ENCODE measurements at regions not wholly inside any gene's neighbourhood (a gene's known extent, or its start where the extent isn't known, plus 50 kb on each side); places are given as distances from the start of the nearest gene placed in this dataset.
A peak's percentile ranks its signal among the peaks of the same experiment; 100 is the strongest.

DNA sequence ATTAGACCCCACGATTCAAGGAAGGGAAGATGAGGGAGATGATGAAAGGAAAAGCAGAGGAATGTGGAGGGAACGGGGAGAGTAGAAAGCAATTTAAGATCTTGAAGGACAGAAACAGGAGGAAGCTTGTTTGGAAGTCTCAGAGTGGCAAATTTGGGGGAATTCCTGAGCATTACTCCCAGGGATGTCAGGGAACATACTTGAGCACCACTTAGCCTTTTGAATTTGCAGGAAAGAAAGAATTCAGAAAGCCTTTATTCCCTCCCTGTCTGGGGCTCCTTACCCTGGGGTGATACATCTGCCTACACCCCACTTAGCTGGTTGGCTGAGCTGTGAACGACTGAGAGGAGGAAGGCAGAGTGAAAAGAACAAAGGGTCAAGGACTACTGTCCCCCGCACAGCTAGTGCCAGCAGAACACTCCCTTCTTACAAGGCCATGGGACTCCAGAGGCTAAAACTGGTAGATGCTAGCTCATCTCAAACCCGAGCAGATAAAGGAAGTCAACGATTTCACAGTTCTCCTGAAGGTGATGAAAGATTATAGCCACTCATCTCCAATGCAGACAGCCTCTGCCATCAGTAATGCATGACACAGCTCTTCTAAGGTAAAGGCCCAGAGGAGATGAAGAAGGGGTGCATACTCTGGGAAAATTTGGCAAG, 84.0 kb upstream of the AKIP1 start:
- no peak for DNase-seq

DNA sequence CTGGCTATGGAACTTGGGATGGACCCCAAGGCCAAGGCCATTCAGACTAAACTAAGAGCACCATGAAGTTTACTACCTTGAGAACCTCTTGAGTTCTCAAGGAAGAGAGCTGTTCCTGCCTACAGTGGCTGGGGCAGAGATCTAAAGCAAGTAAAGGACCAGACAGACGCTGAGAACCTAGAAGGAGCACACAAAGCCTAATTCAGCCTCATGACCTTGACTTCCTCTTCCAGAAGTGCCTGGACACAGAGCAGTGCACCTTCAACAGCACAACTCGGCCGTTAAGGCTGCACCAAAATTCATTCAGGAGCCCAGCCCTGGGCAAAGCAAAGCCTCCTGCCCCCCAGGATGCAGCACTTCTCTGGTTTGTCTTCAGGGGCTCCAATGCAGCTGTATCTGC, 82.9 kb upstream of the AKIP1 start:
- DNase-seq, result no peak

DNA sequence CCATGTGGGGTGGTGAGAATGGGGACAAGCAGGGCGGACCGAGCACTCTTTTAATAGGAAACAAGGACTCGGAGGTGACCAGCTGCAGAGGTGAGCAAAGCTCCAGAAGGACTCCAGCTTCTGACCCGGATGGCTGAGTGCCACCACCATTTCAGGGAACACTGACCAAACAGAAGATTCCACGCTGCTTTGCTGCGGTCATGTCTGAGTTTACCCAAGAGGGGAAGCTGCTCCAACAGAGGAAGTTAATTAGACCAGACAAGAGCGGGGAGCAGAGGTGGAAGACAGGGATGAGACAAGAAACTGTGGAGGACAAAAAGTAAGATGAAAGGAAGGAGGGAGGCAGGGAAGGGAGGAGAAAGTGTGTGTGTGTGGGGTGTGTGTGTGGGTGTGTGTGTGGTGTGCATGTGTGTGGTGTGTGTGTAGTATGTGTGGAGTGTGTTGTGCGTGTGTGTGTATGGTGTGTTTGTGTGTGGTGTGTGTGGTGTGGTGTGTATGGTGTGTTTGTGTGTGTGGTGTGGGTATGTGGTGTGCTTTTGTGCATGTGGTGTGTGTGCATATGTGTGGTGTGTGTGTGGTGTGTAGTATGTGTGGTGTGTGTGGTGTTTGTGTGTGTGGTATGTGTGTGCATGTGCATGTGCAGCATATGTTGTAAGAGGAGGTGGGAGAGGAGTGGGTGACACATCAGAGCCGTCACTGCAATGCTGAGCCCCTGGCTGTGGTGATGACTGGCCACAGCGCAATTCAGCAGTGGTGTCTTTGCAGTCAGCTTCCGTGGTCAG, 82.2 kb upstream of the AKIP1 start:
- no peak for DNase-seq

DNA sequence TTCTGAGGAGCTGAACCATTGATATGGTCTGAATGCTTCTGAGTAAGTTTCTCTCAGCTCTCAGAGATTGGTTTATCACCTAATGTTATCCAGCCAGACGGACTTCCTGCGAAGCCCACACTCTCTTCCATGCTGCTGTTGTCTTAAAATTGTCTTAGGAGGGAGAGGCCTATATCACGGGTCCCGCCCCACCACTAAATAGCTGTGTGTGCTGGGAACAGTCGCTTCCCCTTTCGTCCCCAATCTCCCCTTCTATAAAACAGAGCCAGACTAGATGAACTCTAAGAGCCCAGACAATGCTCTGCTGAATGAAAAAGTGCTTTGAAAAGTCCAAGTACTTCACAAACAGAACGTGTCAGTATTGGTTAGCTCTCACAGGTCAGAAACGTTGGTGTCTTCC, 81.4 kb upstream of the AKIP1 start:
- no peak for DNase-seq

DNA sequence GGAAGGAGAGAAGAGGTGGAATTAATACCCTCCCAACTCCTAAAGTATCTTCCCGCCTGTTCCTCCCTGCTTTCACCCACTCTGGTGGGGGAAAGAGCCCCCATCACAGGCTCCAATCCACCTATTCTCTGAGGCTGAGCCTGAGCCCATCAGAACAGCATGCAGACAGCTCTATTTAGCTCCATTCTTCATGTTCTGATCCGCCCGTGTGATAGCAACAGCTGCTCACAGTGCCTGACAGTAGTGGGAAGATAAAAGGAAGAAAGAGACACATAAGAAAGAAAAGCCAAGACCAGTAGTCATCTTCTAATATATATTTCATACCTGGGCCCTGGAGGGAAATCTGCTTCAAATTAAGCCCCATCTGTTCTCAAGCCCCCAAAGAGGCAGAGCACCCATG, 80.3 kb upstream of the AKIP1 start:
- DNase-seq, result no peak

DNA sequence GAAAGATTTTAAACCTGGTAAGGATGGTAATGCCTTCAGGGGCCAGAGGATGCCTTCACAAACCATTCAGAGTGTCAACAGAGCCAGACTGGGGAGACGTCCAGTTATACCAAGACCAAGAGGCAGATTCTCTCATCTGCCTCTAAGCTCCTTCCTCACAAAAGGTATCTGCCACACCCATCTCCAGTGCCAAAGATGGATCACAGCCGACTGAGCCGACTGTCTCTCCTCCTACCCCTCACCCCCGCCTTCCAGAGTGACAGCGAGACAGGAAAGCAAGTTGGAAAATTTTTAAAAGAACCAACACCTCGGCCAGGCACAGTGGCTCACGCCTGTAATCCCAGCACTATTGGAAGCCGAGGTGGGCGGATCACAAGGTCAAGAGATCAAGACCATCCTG, 79.1 kb upstream of the AKIP1 start:
- no peak for DNase-seq

DNA sequence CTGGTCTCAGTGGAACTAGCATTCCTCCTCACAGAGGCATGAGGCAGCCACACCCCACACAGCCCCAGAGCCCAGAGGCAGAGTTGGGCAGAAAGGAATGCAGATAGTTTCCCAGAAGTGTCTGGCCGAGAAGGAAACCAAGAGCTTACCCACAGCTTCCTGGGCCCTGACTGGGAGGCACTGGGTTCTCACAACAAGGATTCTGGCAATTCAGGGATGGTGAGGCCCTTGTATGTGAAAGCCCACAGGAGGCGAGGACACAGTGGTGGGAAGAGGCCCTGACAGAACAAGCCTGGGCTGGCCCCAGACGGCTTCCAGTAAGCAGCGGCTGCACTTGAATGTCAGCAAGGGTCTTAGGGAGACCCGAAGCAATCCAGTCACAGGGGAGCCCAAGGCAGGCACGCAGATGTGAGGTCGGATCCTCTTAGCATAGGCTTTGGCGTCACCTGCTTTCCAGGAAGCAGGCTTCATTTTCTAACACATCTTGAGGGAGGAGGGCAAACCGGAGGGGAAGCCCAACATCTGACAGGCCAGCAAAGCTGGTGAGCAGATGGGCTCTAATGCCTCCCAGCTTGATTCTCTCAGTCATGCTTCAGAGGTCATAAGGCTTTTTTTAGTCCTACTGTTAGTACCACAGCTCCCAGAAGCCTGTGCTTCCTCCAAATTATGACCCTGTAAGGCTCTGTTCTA, 78.3 kb upstream of the AKIP1 start:
- peak; percentile 53 to 84 for DNase-seq

DNA sequence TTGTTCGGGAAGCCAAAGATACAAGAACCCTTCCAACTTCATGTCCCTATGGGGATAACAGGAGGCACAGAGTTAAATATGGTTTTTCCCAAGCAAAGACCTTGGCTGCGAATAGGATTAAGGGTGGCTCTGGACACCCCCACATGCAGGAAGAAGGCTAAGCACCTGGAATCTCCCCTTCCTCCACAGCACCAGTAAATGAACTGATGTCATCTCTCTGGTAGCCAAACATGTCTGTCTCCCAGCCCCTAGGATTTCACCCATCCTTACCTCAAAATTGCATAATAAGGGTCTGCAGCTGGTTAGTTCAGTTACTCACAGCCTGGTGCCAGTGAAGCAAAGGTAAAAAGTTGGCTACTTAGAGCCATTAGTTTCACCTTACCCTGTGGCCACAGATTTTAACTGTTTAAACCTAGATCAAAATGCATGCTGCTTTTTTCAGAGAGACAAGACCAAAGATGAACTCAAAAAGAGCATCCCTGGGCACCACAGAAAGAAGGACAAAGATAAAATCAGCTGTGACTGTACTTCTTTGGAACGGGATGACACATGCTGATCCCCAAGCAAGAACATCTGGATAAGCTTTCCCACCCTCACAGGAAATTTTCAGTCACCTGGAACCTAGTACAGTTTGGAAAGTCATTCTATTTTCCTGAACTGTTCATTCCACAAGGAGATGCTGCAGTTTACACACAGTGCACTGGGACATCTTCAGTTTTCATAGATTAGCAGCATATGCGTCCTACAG, 77.2 kb upstream of the AKIP1 start:
- DNase-seq, result no peak

DNA sequence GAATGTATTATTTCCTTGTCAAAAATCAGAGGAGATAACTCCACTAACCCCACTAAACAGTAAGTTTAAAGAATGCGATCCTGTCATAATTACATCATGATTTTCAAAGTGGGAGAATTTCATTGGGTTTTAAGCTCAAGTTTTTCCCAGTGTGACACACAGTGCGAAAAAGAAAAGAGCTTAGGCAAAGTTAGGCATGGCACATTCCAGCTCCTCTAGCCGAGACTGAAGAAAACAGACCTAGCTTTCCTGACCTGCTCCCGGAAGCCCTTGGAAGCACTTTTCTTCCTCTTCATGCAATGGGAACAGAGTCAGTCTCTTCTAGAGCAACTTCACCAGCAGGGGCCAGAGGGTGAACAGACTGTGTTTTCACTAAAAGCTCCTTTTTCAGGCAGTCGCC, 76.6 kb upstream of the AKIP1 start:
- peak in 1 of 2 experiments; percentile 16 for DNase-seq

DNA sequence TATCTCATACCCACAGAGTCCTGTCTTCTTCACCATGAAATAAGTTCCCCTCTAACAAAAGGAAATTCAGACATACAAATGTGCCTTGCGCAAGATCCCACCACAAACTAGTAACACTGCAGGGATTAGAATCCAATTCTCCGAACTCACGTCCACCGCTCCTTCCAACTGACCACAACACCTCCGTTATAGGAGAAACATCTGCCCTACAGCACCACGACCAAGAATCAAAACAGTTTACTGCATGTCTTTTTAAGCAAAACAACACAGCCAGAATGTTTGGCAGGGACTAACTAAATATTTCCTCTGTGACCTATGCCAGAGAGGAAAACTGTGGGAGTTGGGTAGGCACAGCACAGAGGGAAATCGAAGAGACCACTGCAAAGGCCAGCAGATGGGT, 72.7 kb upstream of the AKIP1 start:
- no peak for DNase-seq

DNA sequence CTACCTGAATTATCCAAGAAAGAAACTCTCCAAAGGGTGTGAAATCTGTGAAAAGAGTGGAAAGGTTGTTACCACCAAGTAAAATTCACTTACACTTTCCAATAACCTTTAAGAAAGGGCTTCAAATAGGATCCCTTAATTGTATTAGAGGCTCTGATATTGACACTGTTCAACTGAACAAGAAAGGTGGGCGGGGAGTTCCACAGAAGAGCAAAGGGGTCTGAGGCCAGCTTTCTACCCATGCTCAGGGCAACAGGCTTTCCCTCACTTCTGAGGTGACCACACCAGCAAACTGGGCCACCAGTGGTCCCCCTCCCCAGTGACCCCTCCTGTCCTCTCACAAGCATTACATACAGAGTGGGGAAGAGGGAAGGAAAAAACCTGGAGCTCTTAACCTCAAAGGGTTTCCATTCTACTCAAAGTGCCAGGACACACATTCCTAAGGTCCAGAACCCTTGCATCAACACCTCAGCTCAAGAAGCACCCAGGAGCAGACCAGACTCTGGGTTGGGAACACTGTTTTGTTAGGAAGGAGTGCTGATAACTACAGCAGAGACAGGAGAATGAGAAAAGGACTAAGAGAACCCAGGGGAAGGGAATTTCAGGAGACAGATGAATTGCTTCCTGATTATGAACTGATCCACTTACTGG, 71.6 kb upstream of the AKIP1 start:
- DNase-seq, result no peak

DNA sequence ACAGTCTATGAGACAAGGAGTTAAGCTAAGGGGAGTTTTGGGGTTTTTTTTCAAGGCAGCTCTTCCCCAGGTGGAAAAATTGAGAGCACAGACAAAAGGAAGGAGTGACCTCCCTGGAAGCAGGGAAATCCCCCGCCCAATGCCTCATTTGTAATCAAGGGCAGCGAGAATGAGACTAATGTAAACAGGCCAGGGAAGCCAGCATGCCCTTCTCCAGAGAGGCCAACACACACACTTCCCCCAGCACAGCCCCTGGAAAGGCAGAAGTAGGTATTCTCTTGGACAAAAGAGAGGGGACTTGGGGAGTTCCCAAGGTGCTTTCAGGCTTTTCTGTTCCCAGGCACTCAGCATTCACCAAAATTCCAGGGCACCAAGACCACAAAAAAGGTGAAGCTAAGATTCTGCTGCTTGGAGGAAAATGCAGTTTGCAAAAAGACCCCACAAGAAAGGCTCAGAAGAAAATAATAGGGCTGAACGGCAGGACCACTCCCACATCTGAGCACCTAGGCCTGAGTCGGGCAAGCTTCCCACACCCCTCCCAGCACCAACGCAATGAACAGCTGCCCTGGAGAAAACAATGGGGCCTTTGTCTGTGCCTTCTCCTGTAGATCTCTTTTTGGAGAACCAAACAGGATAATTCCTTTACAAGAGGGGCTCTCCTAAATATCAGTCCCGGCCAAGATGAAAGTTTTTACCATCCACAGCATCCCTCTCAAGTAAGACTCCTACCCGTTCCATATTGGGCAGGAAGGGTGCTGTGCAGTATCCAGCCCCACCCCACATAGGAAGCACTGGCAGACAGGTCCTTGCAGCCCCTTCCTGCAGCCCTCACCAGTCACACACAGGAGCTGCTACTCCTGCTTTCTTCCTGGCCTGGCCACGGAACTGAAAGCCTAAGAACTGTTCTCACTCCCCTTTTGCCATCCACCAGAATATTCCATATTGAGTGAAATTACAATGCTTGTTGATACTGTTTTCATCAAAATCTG, 70.7 kb upstream of the AKIP1 start:
- DNase-seq, result no peak

DNA sequence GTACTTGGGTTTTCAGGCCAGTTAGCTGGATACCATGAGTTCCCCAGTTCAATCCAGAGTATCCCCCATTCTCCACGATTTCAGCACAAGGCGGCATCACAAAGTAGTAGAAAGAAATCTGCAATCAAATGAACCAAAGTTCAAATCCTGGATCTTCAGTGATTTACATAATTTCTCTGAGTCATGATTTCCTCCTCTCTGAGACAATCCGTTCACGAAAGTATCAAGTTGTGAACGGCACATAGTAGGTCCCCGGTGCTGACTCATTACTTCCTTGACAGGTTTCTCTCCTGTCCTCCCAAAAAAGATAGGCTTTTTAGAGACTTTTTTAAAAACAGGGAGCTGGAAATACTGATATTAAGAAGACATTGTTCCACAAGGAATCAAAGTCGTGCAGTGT, 69.1 kb upstream of the AKIP1 start:
- DNase-seq, result no peak

DNA sequence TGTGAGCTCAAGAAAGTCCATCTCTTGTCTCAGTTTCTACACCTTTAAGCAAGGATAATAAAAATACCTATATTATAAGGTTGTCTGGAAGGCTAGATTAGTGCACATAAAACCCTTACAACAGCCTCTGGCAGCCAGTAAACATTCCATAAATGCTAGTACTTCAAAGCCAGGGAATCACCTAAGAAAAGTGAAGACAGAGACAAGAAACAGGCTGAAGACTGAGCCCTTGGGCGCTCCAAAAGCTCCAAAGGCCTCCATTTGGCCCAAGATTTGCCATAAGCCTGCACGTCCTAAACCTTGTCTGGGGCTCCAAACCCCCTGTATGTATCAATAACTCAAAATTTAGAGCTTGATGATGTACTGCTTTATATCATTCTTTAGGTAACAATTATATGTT, 52.2 kb upstream of the AKIP1 start:
- DNase-seq, result no peak

Data from NCI-H446 (cell line).